ENCODE measurements at regions not wholly inside any gene's neighbourhood (a gene's known extent, or its start where the extent isn't known, plus 50 kb on each side); places are given as distances from the start of the nearest gene placed in this dataset.

GRCh38 chr7:110375068-110375467 is 715.9 kb upstream of the LRRN3 start:
- TF ChIP-seq, protein P1, sequence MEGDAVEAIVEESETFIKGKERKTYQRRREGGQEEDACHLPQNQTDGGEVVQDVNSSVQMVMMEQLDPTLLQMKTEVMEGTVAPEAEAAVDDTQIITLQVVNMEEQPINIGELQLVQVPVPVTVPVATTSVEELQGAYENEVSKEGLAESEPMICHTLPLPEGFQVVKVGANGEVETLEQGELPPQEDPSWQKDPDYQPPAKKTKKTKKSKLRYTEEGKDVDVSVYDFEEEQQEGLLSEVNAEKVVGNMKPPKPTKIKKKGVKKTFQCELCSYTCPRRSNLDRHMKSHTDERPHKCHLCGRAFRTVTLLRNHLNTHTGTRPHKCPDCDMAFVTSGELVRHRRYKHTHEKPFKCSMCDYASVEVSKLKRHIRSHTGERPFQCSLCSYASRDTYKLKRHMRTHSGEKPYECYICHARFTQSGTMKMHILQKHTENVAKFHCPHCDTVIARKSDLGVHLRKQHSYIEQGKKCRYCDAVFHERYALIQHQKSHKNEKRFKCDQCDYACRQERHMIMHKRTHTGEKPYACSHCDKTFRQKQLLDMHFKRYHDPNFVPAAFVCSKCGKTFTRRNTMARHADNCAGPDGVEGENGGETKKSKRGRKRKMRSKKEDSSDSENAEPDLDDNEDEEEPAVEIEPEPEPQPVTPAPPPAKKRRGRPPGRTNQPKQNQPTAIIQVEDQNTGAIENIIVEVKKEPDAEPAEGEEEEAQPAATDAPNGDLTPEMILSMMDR (IDR thresholded peaks at IDR 0.05; ENCODE audit: insufficient read depth, low read length) = no peak
- TF ChIP-seq POLR2AphosphoS5 (IDR thresholded peaks at IDR 0.05; ENCODE audit: low read depth) = no peak
- TF ChIP-seq REST (IDR thresholded peaks at IDR 0.05; ENCODE audit: insufficient replicate concordance, low read depth) = no peak

All from HL-60 (cell line).